ENCODE measurements at regions not wholly inside any gene's neighbourhood (a gene's known extent, or its start where the extent isn't known, plus 50 kb on each side); places are given as distances from the start of the nearest gene placed in this dataset.

DNA sequence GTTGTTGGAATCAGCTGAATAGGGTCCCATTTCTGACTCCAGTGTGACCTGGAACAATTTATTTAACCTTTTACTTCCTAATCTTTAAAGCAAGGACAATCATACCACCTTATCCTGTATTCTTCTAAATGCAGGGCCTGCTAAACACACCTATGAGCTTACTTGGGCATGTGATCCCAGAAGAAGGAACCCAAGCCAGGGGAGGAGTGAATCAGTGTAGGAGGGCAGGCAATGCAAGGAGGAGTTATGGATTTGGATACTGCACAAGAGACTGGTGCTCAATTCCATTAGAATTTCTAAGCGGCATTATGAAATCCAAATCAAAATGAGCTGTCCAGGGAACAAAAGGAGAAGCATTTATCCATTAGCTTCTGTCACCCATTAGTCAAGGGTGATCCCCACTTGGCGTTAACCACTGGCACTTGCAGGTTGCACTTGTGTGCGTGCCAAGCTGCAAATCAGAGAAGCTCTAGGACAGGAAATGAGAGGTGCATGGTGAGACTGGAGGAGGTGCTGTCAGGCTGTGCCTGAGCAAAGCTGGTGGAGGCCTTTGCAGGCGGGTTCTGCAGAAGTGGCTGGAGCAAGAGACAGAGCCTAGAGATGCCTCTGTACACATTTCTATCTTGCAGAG is 297.2 kb upstream of the PLXNA2 start:
- DNase-seq (ENCODE audit: low read depth in 2 of 2), result no peak

DNA sequence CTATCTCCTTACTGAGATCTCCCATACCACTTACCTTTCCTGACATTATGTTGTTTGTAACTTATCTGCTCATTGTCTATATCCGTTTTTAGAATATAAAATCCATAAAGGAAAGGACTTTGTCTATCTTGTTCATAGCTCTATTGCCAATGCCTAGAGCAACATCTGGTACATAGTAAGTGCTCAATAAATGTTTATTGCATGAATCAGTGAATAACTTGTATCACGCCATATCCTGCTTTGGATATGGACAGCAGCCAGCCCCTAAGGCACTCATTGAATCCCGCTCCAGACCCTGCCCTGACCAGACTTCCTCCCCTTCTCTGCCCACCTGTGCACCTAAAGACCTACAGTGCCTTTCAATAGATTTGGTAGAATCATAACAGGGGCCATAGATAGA is 298.1 kb upstream of the PLXNA2 start:
- DNase-seq (ENCODE audit: low read depth in 2 of 2), result no peak

GRCh38 chr1:208544053-208544452 is 299.9 kb upstream of the PLXNA2 start:
- DNase-seq (ENCODE audit: low read depth in 2 of 2), result no peak

DNA sequence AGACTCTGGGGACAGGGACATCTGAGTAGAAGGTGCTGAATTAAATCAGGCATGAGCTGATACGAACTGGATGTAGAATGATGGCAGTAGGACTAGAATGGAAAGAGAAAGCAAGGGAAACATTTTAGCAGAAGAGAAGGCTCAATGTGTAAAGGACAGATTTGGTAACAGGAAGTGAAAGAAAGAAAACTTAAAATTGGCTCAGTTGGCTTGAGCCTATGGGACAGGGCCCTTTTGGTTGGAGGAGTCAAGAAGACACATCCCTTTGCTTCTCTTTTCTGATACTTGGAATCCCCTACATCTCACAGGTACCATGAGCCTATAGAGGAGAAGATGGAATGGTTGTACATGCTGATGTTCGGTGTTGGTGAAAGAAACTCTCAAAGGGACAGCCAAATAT is 300.6 kb upstream of the PLXNA2 start:
- no peak for DNase-seq (ENCODE audit: low read depth in 2 of 2)

DNA sequence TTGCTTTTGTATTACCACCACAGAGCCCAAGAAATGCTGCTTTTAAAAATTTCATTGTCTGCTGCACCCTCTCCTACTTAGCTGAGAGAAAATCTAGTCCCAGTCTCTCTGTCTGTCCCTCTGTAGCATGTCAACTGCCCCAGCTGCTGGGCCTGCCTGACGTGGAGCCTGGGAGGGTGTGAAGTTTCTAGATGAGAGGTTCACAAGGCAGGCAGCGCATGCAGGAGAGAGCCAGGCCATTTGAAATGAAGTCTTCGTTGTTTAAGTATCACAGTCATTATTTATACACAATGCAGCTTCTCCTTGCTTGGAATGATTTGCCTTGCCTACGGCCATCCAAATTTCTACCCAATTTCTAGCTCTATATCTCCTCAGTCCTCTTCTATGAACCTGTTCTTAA is 306.8 kb upstream of the PLXNA2 start:
- DNase-seq (ENCODE audit: low read depth in 2 of 2), result no peak

GRCh38 chr1:208551633-208552320 is 307.6 kb upstream of the PLXNA2 start:
- no peak for DNase-seq (ENCODE audit: low read depth in 2 of 2)

DNA sequence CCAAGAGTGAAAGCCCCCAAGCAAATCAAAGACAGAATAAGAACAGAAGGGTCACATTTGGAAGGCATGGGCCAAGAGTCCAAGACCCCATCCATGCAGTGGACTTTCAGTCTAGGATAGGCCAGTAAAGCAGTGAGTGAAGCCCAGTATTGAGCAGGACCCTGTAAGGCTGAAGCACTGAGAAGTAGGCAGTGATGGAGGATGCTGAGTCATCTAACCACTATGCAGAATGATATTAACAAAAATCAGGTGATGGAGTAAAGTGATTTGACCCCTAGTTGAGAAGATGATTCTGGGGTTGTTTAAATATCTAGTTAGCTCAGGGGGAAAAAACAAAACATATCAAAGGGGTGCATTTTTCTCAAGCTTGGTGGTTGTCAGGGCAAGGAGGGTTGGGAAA is 308.7 kb upstream of the PLXNA2 start:
- DNase-seq (ENCODE audit: low read depth in 2 of 2), result no peak

DNA sequence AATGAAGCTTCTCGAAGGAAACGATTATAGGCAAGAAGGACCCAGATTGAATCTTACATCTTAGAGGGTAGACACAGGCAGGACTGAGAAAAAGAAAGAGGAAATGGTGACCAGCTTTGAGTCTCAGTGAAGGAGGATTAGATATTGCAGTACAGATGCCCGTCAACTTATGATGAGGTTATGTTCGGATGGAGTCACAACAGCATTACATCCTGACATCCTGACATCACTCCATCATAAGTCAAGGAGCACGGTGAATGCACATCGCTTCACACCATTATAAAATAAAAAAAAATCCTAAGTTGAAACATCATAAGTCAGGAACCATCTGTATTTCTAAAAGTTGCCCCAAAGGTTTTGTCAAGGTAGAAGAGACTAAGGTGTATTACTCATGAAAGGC is 312.3 kb upstream of the PLXNA2 start:
- DNase-seq (ENCODE audit: low read depth in 2 of 2), result no peak

GRCh38 chr1:208557046-208557722 is 313.0 kb upstream of the PLXNA2 start:
- DNase-seq (ENCODE audit: low read depth in 2 of 2), result no peak

DNA sequence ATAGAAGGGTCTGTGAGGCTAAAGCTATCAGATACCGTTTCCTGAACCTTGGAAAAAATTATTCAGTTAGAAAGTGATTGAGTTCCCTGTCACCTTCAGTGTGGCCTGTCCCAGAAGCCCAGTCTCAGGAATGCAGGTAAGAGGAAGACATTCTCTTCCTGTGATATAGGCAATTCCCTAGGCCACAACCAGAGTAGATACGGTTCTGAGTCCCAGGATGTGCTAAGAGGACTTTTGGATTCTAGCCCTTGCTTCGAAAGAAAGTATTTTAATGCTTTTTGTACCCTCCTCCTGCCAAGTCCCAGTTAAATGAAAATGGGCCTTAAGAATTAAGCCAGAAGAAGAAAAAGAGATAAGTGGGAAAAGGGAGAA is 313.5 kb upstream of the PLXNA2 start:
- DNase-seq (ENCODE audit: low read depth in 2 of 2), result no peak

- DNase-seq (ENCODE audit: low read depth in 2 of 2), result no peak
Measured at GRCh38 chr1:208559597-208560329, 315.6 kb upstream of the PLXNA2 start.

- no peak for DNase-seq (ENCODE audit: low read depth in 2 of 2)
Measured at GRCh38 chr1:208562151-208562960, 318.2 kb upstream of the PLXNA2 start.

- DNase-seq (ENCODE audit: low read depth in 2 of 2), result no peak
Measured at GRCh38 chr1:208564466-208564865, 320.3 kb upstream of the PLXNA2 start.

- no peak for DNase-seq (ENCODE audit: low read depth in 2 of 2)
Measured at GRCh38 chr1:208565756-208566440, 321.7 kb upstream of the PLXNA2 start.

DNA sequence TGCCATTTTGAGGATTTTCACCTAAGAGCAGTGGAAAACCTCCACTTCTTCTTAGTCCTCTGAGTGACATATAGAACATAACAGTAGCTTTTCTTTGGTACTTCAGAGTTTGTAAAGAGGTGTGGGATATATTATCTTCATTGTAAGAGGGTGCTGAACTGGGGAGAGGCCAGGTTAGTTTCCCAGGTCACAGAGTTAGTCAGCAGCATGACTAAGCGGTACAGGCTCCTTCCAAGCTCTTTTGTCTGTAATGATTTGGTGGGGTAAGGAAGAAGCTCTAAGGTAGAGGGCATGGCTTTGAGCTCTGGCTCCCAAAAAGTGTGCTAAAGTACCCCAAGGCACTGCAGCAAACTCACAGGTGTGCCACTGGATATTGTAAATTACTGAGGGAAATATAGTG is 325.0 kb upstream of the PLXNA2 start:
- DNase-seq (ENCODE audit: low read depth in 2 of 2), result no peak

GRCh38 chr1:208570362-208570761 is 326.2 kb upstream of the PLXNA2 start:
- no peak for DNase-seq (ENCODE audit: low read depth in 2 of 2)

- DNase-seq (ENCODE audit: low read depth in 2 of 2), result no peak
Measured at GRCh38 chr1:208576425-208576824, 332.2 kb upstream of the PLXNA2 start.

DNA sequence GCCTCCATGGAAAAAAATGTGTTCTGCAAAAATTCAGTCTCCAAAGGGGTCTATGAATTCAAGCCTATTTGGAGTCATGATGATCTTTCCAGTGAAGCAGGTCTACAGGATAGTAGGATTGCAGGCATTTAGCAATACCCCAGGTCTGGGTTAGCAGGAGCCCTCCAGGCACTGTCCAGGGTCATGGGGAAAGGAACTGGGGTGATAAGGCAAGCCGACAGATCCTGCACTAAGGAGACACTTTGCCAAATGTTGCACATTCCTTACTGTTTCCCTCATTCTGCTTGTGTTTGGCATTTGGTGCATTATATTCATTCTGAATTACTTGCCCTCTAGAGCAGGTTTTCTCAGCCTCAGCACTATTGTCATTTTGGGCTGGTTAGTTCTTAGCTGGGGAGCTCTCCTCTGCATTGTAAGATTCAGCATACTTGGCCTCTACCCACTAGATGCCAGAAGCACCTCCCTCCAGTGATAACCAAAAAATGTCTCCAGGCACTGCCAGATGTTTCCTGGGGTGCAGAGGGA is 333.3 kb upstream of the PLXNA2 start:
- no peak for DNase-seq (ENCODE audit: low read depth in 2 of 2)

GRCh38 chr1:208581209-208581608 is 337.0 kb upstream of the PLXNA2 start:
- no peak for DNase-seq (ENCODE audit: low read depth in 2 of 2)

DNA sequence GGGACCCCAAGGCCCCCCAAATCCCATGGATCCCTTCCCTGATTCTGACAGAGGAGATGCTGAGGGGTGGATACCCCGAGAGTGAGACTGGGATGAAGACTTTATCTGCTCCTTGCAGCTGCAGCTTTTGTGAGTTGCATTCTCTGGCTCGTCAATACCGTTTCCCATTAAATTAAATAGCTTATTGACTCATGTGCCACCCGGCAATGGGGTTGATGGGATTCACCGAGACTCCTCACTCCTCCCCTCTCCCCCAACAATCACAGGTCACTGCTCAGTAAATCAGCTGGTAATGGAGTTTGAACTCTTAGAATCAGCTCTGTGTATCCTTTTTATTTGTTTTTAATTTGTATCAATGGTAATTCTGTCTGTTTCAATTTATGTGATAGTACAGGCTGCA is 337.5 kb upstream of the PLXNA2 start:
- DNase-seq (ENCODE audit: low read depth in 2 of 2), result no peak

DNA sequence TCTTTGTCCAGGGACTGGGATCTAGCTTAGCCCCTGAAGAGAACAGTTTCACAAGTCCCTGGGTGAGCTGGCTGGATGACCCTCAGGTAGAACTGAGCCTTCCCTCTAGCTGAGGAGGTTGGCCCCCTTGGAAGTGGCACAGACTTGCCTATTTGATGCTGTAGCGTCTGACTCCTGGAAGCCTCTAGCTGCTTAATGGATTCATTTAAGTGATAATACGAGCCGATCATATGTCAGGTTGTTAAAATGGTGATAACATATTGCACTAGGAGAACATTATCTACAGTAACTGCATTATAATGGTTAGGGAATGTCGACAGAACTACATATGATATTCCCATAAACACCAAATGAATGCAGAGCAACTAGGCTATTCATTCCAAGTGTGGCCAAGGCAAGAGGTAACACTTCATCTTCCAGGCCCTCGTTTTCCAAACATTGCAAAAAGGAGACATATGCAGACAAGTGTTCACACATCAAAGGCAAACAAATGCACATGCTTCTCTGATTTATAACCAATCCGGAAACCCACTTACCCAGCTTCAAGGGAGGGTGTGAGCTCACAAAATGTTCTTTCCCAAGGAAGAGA is 340.1 kb upstream of the PLXNA2 start:
- no peak for DNase-seq (ENCODE audit: low read depth in 2 of 2)
